Right lobe of liver (tissue), 4 donors: ENCODE measurements at regions not wholly inside any gene's neighbourhood (a gene's known extent, or its start where the extent isn't known, plus 50 kb on each side); places are given as distances from the start of the nearest gene placed in this dataset.

Experiments used
- CTCF ChIP-seq, 4 donors: fragments of 200-600 bp in 3 of 4; fragments of 450-650 bp in 1 of 4; IDR thresholded peaks; one replicate each; pipeline versions ENCODE4 v1.5.1 to v1.8.0; 2016 to 2022; ENCODE audit warnings: antibody characterized with exemption in 4 of 4, mild to moderate bottlenecking in 2 of 4
- POLR2A ChIP-seq: fragments of 450-650 bp; IDR thresholded peaks from one replicate; pipeline ENCODE4 v1.6.1; 2017; ENCODE audit warnings: antibody characterized with exemption, mild to moderate bottlenecking
- donor health status: DM: no; HTN: no; CAD: no.
- donor health status: DM: no; HTN: no; CAD: no.
- donor health status: DM: no; HTN: yes; CAD: no.

DNA sequence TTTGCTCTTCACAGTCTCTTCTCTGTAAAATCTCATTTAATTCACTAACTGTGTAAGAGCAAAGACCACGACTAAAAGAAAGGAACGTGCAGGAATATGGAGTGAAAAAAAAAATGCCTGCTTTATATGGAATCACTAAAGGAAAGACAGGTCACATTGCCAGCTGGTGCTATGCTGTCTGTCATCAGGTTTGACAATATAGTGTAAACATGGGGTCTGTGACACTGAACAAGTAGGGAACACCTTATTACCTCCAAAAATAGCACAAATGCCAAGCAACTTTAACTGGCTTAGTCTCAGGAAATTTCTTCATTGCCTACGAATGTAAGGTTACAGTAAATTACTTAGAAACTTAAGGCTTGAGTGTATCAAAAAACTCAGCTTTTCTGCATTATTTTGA is 364.5 kb upstream of the LINC00305 start:
- TF ChIP-seq CTCF (IDR thresholded peaks at IDR 0.05) (no peak), POLR2A (no peak)
